ENCODE measurements at regions not wholly inside any gene's neighbourhood (a gene's known extent, or its start where the extent isn't known, plus 50 kb on each side); places are given as distances from the start of the nearest gene placed in this dataset.
A peak's percentile ranks its signal among the peaks of the same experiment; 100 is the strongest.

DNA sequence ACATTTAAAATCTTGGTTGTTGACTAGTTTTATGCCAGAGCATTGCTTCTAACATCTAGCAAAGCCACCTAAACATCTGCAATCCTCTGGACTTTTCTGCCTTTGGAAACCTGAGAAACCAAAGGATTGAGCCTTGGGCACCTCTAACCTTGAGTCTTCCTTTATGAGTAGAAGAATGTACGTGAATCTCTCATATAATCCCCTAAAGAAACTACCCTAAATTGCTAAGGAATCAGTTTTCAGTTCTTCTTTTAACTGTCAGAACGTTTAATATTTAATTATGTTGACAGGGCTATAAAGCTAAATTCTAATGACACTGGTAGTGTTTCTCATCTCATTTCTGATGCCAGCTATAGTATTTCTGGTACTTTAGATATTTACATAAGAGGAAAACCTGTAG lies 997.3 kb downstream of the AMY1C start:
- Histone ChIP-seq H3K36me3 (ENCODE audit: control insufficient read depth in 1 of 2, insufficient read depth in 2 of 2, low read depth in 1 of 2, low read length in 2 of 2) (no peaks in the 10 kb centered on the region), H2BK12ac (ENCODE audit: low read length in 2 of 2) (no peak overlapping the region), H3K14ac (ENCODE audit: low read length in 2 of 2) (no peak overlapping the region), H3K23ac (ENCODE audit: low read length in 2 of 2) (no peak overlapping the region), H4K8ac (ENCODE audit: low read length) (no peak overlapping the region), H3K9me3 (ENCODE audit: control insufficient read depth, low read length) (no peaks in the 10 kb centered on the region), H3K27ac (ENCODE audit: low read length, poor library complexity, severe bottlenecking) (no peak overlapping the region), H3K4me1 (ENCODE audit: control insufficient read depth, insufficient read depth, low read depth, low read length) (no peaks in the 10 kb centered on the region), H2AK5ac (ENCODE audit: low read length, severe bottlenecking) (no peak overlapping the region), H3K27me3 (ENCODE audit: control insufficient read depth in 1 of 2, insufficient read depth in 1 of 2, low read length in 2 of 2) (no peaks in the 10 kb centered on the region), H3K9ac (ENCODE audit: low read length) (no peak overlapping the region), H3K4me3 (ENCODE audit: insufficient read depth in 1 of 2, low read depth in 1 of 2, low read length in 2 of 2) (no peak overlapping the region), H4K91ac (ENCODE audit: low read length) (no peak overlapping the region), H3K4me2 (ENCODE audit: low read length, poor library complexity, severe bottlenecking) (no peak overlapping the region), H2BK15ac (ENCODE audit: low read depth, poor library complexity, severe bottlenecking) (no peak overlapping the region), H2AFZ (ENCODE audit: low read depth, low read length) (no peak overlapping the region), H2BK5ac (ENCODE audit: low read depth, low read length, poor library complexity, severe bottlenecking) (no peak overlapping the region), H3K4ac (ENCODE audit: low read depth in 1 of 2, low read length in 2 of 2) (no peak overlapping the region), H3K18ac (ENCODE audit: low read depth in 1 of 2, low read length in 2 of 2) (no peak overlapping the region), H3K79me1 (replicated peaks; ENCODE audit: low read length, poor library complexity, severe bottlenecking) (no peaks in the 10 kb centered on the region), H2BK120ac (ENCODE audit: low read depth, low read length) (no peak overlapping the region)
- WGBS = no CpG with 5 or more reads among the region's 2 CpGs
- no peak for DNase-seq

DNA sequence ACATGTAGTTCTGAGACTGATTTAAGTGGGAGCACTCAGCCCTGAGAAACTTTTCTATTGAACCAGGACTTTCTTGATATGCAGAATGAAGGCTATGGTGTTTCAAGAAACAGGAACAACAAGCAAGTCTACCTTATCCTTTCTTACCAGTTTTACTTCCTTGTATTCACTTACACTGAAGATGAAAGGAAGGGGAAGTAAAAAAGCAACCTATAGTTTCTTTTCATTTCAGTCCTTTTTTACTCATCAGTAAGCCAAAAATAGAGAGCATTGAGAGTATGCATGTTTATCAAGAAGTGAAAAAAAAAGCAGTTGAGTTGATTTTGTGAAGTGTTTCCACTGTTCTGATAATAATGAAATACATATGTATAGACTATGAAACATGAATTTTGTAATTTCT lies 1010.3 kb downstream of the AMY1C start:
- Histone ChIP-seq H4K91ac (ENCODE audit: low read length) (no peak overlapping the region), H2BK120ac (ENCODE audit: low read depth, low read length) (no peak overlapping the region), H3K79me1 (replicated peaks; ENCODE audit: low read length, poor library complexity, severe bottlenecking) (no peaks in the 10 kb centered on the region), H3K9me3 (ENCODE audit: control insufficient read depth, low read length) (no peaks in the 10 kb centered on the region), H3K18ac (ENCODE audit: low read depth in 1 of 2, low read length in 2 of 2) (no peak overlapping the region), H4K8ac (ENCODE audit: low read length) (no peak overlapping the region), H3K4ac (ENCODE audit: low read depth in 1 of 2, low read length in 2 of 2) (no peak overlapping the region), H3K4me2 (ENCODE audit: low read length, poor library complexity, severe bottlenecking) (no peak overlapping the region), H3K27me3 (ENCODE audit: control insufficient read depth in 1 of 2, insufficient read depth in 1 of 2, low read length in 2 of 2) (no peaks in the 10 kb centered on the region), H2BK12ac (ENCODE audit: low read length in 2 of 2) (no peak overlapping the region), H2BK15ac (ENCODE audit: low read depth, poor library complexity, severe bottlenecking) (no peak overlapping the region), H3K4me3 (ENCODE audit: insufficient read depth in 1 of 2, low read depth in 1 of 2, low read length in 2 of 2) (no peak overlapping the region), H2AK5ac (ENCODE audit: low read length, severe bottlenecking) (no peak overlapping the region), H3K9ac (ENCODE audit: low read length) (no peak overlapping the region), H3K4me1 (ENCODE audit: control insufficient read depth, insufficient read depth, low read depth, low read length) (no peaks in the 10 kb centered on the region), H3K27ac (ENCODE audit: low read length, poor library complexity, severe bottlenecking) (no peak overlapping the region), H3K23ac (ENCODE audit: low read length in 2 of 2) (no peak overlapping the region), H2AFZ (ENCODE audit: low read depth, low read length) (no peak overlapping the region), H3K14ac (ENCODE audit: low read length in 2 of 2) (no peak overlapping the region), H2BK5ac (ENCODE audit: low read depth, low read length, poor library complexity, severe bottlenecking) (no peak overlapping the region), H3K36me3 (ENCODE audit: control insufficient read depth in 1 of 2, insufficient read depth in 2 of 2, low read depth in 1 of 2, low read length in 2 of 2) (no peaks in the 10 kb centered on the region)
- DNase-seq = no peak

DNA sequence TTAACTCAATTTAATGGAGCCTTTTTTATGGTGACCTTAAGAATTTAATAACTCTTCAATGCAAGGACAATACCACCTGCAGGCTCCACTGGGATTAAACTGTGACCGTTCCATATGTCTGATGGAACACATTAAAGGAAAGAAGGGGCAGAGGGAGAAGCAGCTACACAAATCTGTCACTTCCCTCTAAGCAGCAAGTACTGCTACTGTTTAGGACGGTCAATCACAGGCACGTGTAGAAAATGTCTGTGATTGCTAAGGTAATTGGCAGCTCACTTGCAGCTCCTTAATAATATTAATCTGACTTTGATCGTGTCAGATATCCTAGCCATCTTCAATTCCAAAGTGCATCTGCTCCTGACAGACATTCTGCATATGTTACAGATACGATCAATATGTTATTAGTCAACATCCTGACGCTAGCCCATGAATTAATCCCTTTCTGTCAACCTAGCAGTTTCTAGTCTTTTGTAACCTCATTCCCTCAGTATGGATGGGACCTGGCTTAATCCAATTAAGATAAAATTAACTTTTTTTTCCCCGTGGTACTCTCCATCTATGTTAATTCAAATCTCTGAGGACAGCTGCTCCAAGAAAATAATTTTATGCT lies 1012.4 kb downstream of the AMY1C start:
- H3K14ac ChIP-seq (ENCODE audit: low read length in 2 of 2) = no peak overlapping the region
- no peak overlapping the region for H3K27ac ChIP-seq (ENCODE audit: low read length, poor library complexity, severe bottlenecking)
- H3K27me3 ChIP-seq (ENCODE audit: control insufficient read depth in 1 of 2, insufficient read depth in 1 of 2, low read length in 2 of 2) = no peaks in the 10 kb centered on the region
- H2AK5ac ChIP-seq (ENCODE audit: low read length, severe bottlenecking) = no peak overlapping the region
- no peaks in the 10 kb centered on the region for H3K79me1 ChIP-seq (replicated peaks; ENCODE audit: low read length, poor library complexity, severe bottlenecking)
- H3K9ac ChIP-seq (ENCODE audit: low read length) = no peak overlapping the region
- no peak overlapping the region for H2BK12ac ChIP-seq (ENCODE audit: low read length in 2 of 2)
- no peak overlapping the region for H4K8ac ChIP-seq (ENCODE audit: low read length)
- no peak overlapping the region for H2BK120ac ChIP-seq (ENCODE audit: low read depth, low read length)
- H2AFZ ChIP-seq (ENCODE audit: low read depth, low read length) = no peak overlapping the region
- no peak overlapping the region for H3K4me3 ChIP-seq (ENCODE audit: insufficient read depth in 1 of 2, low read depth in 1 of 2, low read length in 2 of 2)
- no peak for DNase-seq
- no peaks in the 10 kb centered on the region for H3K4me1 ChIP-seq (ENCODE audit: control insufficient read depth, insufficient read depth, low read depth, low read length)
- H2BK5ac ChIP-seq (ENCODE audit: low read depth, low read length, poor library complexity, severe bottlenecking) = no peak overlapping the region
- no peaks in the 10 kb centered on the region for H3K9me3 ChIP-seq (ENCODE audit: control insufficient read depth, low read length)
- no peak overlapping the region for H4K91ac ChIP-seq (ENCODE audit: low read length)
- H3K18ac ChIP-seq (ENCODE audit: low read depth in 1 of 2, low read length in 2 of 2) = no peak overlapping the region
- H2BK15ac ChIP-seq (ENCODE audit: low read depth, poor library complexity, severe bottlenecking) = no peak overlapping the region
- 89% methylated on average over 6 of the region's 7 CpGs for WGBS
- no peak overlapping the region for H3K4ac ChIP-seq (ENCODE audit: low read depth in 1 of 2, low read length in 2 of 2)
- no peak overlapping the region for H3K4me2 ChIP-seq (ENCODE audit: low read length, poor library complexity, severe bottlenecking)
- H3K23ac ChIP-seq (ENCODE audit: low read length in 2 of 2) = no peak overlapping the region
- H3K36me3 ChIP-seq (ENCODE audit: control insufficient read depth in 1 of 2, insufficient read depth in 2 of 2, low read depth in 1 of 2, low read length in 2 of 2) = no peaks in the 10 kb centered on the region

- Histone ChIP-seq H2AK5ac (ENCODE audit: low read length, severe bottlenecking) (no peak overlapping the region), H3K18ac (ENCODE audit: low read depth in 1 of 2, low read length in 2 of 2) (no peak overlapping the region), H3K9ac (ENCODE audit: low read length) (no peak overlapping the region), H3K4me1 (ENCODE audit: control insufficient read depth, insufficient read depth, low read depth, low read length) (no peaks in the 10 kb centered on the region), H2BK120ac (ENCODE audit: low read depth, low read length) (no peak overlapping the region), H3K23ac (ENCODE audit: low read length in 2 of 2) (no peak overlapping the region), H2AFZ (ENCODE audit: low read depth, low read length) (no peak overlapping the region), H3K27me3 (ENCODE audit: control insufficient read depth in 1 of 2, insufficient read depth in 1 of 2, low read length in 2 of 2) (no peaks in the 10 kb centered on the region), H3K4me2 (ENCODE audit: low read length, poor library complexity, severe bottlenecking) (no peak overlapping the region), H3K4ac (ENCODE audit: low read depth in 1 of 2, low read length in 2 of 2) (no peak overlapping the region), H2BK12ac (ENCODE audit: low read length in 2 of 2) (no peak overlapping the region), H3K9me3 (ENCODE audit: control insufficient read depth, low read length) (no peaks in the 10 kb centered on the region), H2BK15ac (ENCODE audit: low read depth, poor library complexity, severe bottlenecking) (no peak overlapping the region), H3K14ac (ENCODE audit: low read length in 2 of 2) (no peak overlapping the region), H3K27ac (ENCODE audit: low read length, poor library complexity, severe bottlenecking) (no peak overlapping the region), H4K8ac (ENCODE audit: low read length) (no peak overlapping the region), H4K91ac (ENCODE audit: low read length) (no peak overlapping the region), H2BK5ac (ENCODE audit: low read depth, low read length, poor library complexity, severe bottlenecking) (no peak overlapping the region), H3K4me3 (ENCODE audit: insufficient read depth in 1 of 2, low read depth in 1 of 2, low read length in 2 of 2) (no peak overlapping the region), H3K36me3 (ENCODE audit: control insufficient read depth in 1 of 2, insufficient read depth in 2 of 2, low read depth in 1 of 2, low read length in 2 of 2) (no peaks in the 10 kb centered on the region), H3K79me1 (replicated peaks; ENCODE audit: low read length, poor library complexity, severe bottlenecking) (no peaks in the 10 kb centered on the region)
- peak; percentile 93 for DNase-seq
- 3% methylated on average over 1 of the region's 1 CpG for WGBS
Measured at GRCh38 chr1:104765085-104765484, 1015.4 kb downstream of the AMY1C start.
